Muscle of leg (tissue), 3 donors: ENCODE measurements at regions not wholly inside any gene's neighbourhood (a gene's known extent, or its start where the extent isn't known, plus 50 kb on each side); places are given as distances from the start of the nearest gene placed in this dataset.

Experiments
- DNase-seq: peaks from one replicate; pipeline ENCODE4 v3.0.0; 2013
- H3K27ac ChIP-seq: one replicate; pipeline ENCODE4 v1.5.1; 2013; ENCODE audit warnings: mild to moderate bottlenecking, low read length, control low read depth
- H3K27me3 ChIP-seq: one replicate; pipeline ENCODE4 v1.6.1; 2013; ENCODE audit warnings: low read length; ENCODE audit not compliant: control insufficient read depth, insufficient read depth
- H3K36me3 ChIP-seq: one replicate; pipeline ENCODE4 v1.6.1; 2013; ENCODE audit warnings: low read length; ENCODE audit not compliant: control insufficient read depth, insufficient read depth
- H3K4me1 ChIP-seq: one replicate; pipeline ENCODE4 v1.6.1; 2013; ENCODE audit warnings: low read length; ENCODE audit not compliant: control insufficient read depth, insufficient read depth
- H3K4me3 ChIP-seq: one replicate; pipeline ENCODE4 v1.5.1; 2013; ENCODE audit warnings: low read length, control low read depth
- H3K9me3 ChIP-seq: replicated peaks from 2 replicates; pipeline ENCODE4 v1.6.1; 2013; ENCODE audit warnings: low read depth, low read length; ENCODE audit not compliant: control insufficient read depth
- WGBS: methylation state at CpG from one replicate; pipeline ENCODE4 v1.1.5; 2013; ENCODE audit warnings: missing lambda C conversion rate; ENCODE audit not compliant: insufficient coverage; 5-methylcytosine and 5-hydroxymethylcytosine counted together

GRCh38 chr12:74849801-74850200 is 312.2 kb downstream of the ATXN7L3B start:
- H3K9me3 ChIP-seq: no peaks in the 10 kb centered on the region
- WGBS: no CpG with 5 or more reads among the region's 1 CpG
- no peaks in the 10 kb centered on the region for H3K36me3 ChIP-seq

DNA sequence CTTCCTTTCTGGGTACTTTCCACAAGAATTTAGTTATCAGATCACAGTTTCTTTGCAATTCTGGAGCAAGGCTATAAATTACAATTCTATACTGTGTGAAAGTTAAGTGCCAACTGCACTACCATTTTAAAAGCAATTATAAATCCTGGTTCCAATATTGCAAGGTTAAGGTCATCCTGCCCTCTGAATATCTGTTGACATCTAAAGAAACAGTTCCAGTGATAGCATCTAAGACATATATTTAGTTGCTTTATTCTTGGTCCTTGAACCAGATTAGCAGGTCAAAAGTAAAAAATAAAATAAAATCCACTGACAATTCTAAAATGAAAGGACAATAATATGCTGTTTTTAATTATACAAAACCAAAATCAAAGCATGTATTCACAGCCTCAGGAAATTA is 334.2 kb downstream of the ATXN7L3B start:
- no peaks in the 10 kb centered on the region for H3K36me3 ChIP-seq
- H3K9me3 ChIP-seq: no peaks in the 10 kb centered on the region
- H3K27ac ChIP-seq: no peak overlapping the region
- no peaks in the 10 kb centered on the region for H3K4me1 ChIP-seq
- H3K27me3 ChIP-seq: no peaks in the 10 kb centered on the region
- DNase-seq: no peak
- H3K4me3 ChIP-seq: no peak overlapping the region

More at GRCh38 chr12:74849801-74850200, 312.2 kb downstream of the ATXN7L3B start:
- no peak overlapping the region for H3K27ac ChIP-seq
- DNase-seq: no peak
- H3K27me3 ChIP-seq: no peaks in the 10 kb centered on the region
- no peaks in the 10 kb centered on the region for H3K4me1 ChIP-seq
- H3K4me3 ChIP-seq: no peak overlapping the region

- DNase-seq: no peak
- Histone ChIP-seq H3K36me3 (no peaks in the 10 kb centered on the region), H3K9me3 (no peaks in the 10 kb centered on the region), H3K27me3 (no peaks in the 10 kb centered on the region), H3K27ac (no peak overlapping the region), H3K4me1 (no peaks in the 10 kb centered on the region), H3K4me3 (no peak overlapping the region)
- no CpG with 5 or more reads among the region's 2 CpGs for WGBS
These were observed 323.9 kb downstream of the KCNC2 start for GRCh38 chr12:74885775-74886174.

GRCh38 chr12:74889073-74889472 is 320.6 kb downstream of the KCNC2 start:
- Histone ChIP-seq H3K27me3 (no peaks in the 10 kb centered on the region), H3K4me3 (no peak overlapping the region), H3K36me3 (no peaks in the 10 kb centered on the region), H3K27ac (no peak overlapping the region), H3K9me3 (no peaks in the 10 kb centered on the region), H3K4me1 (no peaks in the 10 kb centered on the region)
- no CpG with 5 or more reads among the region's 2 CpGs for WGBS
- DNase-seq: no peak

DNA sequence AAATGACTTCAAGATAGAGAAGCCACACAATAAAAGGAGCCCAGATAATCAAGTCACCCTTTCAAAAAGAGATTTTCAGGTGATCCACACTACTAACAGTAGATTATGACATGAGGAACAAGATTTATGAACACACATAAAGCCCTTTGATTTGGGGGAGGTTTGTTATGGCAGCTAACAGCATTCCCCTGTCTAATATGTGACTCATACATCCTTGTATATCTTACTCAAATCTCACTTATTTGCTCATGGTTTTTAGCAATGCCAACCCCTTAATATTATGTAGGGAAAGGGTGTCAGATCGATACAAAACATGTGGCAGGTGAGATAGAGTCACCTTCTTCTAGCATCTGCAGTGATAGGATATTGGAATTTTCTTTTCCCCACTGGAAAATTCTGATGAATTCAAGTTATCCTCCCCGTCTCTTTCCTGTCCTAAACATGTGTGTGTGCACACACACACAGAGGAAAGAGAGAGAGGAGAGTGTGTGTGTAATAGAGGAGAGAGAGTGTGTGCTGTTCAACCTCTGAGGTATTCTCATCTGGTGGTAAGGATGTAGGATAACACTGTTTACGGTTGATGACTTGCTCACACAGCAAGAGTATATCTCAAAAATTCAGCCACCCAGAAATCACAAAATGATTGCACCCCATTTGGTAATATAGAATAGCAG is 319.9 kb downstream of the KCNC2 start:
- Histone ChIP-seq H3K9me3 (no peaks in the 10 kb centered on the region), H3K27me3 (no peaks in the 10 kb centered on the region), H3K36me3 (no peaks in the 10 kb centered on the region), H3K4me3 (no peak overlapping the region), H3K27ac (no peak overlapping the region), H3K4me1 (no peaks in the 10 kb centered on the region)
- DNase-seq: no peak
- no CpG with 5 or more reads among the region's 3 CpGs for WGBS

GRCh38 chr12:74890237-74890599 is 319.4 kb downstream of the KCNC2 start:
- no peak overlapping the region for H3K4me3 ChIP-seq
- H3K27ac ChIP-seq: no peak overlapping the region
- no CpG with 5 or more reads among the region's 4 CpGs for WGBS
- no peaks in the 10 kb centered on the region for H3K9me3 ChIP-seq
- peak; percentile 32 for DNase-seq
- H3K4me1 ChIP-seq: no peaks in the 10 kb centered on the region
- H3K27me3 ChIP-seq: no peaks in the 10 kb centered on the region
- H3K36me3 ChIP-seq: no peaks in the 10 kb centered on the region

DNA sequence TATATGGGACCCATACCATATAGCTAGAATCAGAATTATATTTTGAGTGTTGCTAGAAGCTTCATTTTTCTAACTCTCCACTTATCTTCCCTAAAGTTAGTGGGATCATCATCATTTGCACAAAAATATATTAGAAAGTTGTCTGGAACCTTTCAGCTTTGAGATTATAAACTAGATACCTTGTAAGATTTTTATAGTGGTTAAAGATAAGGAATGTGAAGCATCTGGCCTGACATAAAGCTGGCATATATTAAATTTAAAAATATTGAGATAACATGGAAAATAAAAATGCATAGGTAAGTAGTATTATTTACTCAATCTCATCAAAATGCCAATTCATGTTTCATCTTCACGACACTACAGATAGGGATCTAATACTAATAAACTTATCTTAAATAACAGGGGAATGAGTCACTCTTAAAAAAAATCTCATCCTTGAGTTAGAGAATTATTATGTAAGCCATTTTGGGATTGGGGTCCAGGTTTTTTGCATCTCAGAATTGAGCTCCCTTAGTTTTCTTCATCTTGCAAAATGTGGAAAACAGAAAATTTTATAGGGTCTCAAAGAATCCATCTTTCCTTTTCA is 318.5 kb downstream of the KCNC2 start:
- H3K36me3 ChIP-seq: no peaks in the 10 kb centered on the region
- WGBS: no CpG with 5 or more reads among the region's 1 CpG

GRCh38 chr12:74892057-74892633 is 317.5 kb downstream of the KCNC2 start:
- no peak overlapping the region for H3K4me3 ChIP-seq
- no peak for DNase-seq
- WGBS: no CpG with 5 or more reads among the region's 4 CpGs
- H3K9me3 ChIP-seq: no peaks in the 10 kb centered on the region
- H3K27ac ChIP-seq: no peak overlapping the region
- no peaks in the 10 kb centered on the region for H3K36me3 ChIP-seq
- no peaks in the 10 kb centered on the region for H3K27me3 ChIP-seq
- H3K4me1 ChIP-seq: no peaks in the 10 kb centered on the region

More for the DNA sequence above, 318.5 kb downstream of the KCNC2 start:
- H3K27ac ChIP-seq: no peak overlapping the region
- DNase-seq: no peak
- no peaks in the 10 kb centered on the region for H3K27me3 ChIP-seq
- H3K4me1 ChIP-seq: no peaks in the 10 kb centered on the region
- no peak overlapping the region for H3K4me3 ChIP-seq
- no peaks in the 10 kb centered on the region for H3K9me3 ChIP-seq

DNA sequence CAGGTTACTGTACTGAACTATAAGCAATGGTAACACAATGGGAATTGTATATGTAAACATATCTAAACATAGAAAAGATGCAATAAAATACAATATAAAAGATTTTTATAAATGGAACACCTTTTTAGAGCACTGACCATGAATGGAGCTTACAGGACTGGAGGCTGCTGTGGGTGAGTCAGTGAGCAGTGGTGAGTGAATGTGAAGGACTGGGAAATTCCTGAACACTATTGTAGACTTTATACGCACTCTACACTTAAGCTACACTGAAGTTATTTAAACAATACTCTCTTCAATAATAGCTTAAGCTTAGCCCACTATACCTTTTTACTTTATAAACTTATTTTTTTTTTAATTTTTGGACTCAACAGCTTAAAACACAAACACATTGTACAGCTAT is 313.5 kb downstream of the KCNC2 start:
- H3K27me3 ChIP-seq: no peaks in the 10 kb centered on the region
- WGBS: no CpG with 5 or more reads among the region's 1 CpG
- no peaks in the 10 kb centered on the region for H3K36me3 ChIP-seq
- no peaks in the 10 kb centered on the region for H3K4me1 ChIP-seq
- H3K4me3 ChIP-seq: no peak overlapping the region
- no peak for DNase-seq
- H3K9me3 ChIP-seq: no peaks in the 10 kb centered on the region
- H3K27ac ChIP-seq: no peak overlapping the region

DNA sequence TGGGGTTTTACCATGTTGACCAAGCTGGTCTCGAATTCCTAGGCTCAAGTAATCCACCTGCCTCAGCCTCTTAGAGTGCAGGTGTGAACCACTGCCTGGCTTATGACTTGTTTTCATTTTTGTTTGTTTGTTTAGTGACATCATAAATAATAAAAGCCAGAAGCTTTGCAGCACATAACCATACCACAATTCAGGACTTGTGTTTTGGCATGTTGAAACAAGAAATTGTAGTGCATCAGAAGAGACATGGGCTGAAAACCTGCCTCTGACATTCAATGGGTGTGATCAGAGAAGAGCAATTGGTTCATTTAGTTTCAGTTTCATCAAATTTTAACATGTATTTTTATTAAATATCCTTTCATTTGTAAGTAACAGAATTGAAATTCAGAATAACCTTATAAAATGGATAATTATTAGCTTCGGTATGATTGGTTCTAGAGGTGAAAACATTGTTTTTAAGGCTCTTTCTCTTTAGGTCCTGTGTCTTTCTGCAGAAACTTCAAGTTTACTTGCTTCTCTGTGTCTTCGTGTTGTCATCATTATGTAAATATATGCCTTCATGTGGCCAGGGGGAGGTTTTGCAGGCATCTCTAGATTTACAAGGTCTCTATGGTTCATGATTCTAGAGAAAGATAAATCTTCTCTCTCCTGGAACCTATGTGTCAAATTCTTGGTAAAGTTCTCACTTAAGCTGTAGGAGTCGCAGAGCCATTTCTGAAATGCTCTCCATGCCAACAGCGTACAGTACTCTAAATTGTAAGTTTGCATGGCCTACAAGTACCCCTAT is 312.0 kb downstream of the KCNC2 start:
- WGBS: 100% methylated on average over 1 of the region's 5 CpGs
- no peaks in the 10 kb centered on the region for H3K36me3 ChIP-seq

More for the DNA sequence above, 312.0 kb downstream of the KCNC2 start:
- DNase-seq: no peak
- H3K4me3 ChIP-seq: no peak overlapping the region
- H3K9me3 ChIP-seq: no peaks in the 10 kb centered on the region
- no peaks in the 10 kb centered on the region for H3K4me1 ChIP-seq
- H3K27me3 ChIP-seq: no peaks in the 10 kb centered on the region
- H3K27ac ChIP-seq: no peak overlapping the region
